ENCODE measurements at regions not wholly inside any gene's neighbourhood (a gene's known extent, or its start where the extent isn't known, plus 50 kb on each side); places are given as distances from the start of the nearest gene placed in this dataset.

DNA sequence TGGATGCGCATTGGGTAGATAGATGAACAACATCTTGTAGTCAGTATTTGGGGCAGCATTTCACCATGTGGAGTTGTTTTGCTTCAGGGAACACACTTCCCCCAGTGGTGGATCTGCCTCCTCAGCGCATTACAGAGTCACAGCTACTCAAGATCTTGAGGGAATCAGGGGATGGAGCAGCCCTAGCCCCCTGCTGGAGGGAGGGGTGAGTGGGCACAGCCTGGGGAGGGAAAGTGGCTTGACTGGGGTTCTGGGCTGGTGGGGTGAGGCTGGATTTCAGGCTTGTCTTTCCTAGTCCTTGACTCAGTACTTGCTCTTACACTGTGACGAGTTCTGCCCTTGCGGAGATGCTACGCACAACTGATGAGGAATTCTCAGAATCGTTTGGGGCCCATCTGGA lies 271.0 kb upstream of the HS6ST1 start:
- Mint-ChIP-seq H3K4me1 (ENCODE audit: low read depth) (peaks cover 16% of the 10 kb centered on the region), H3K27me3 (peaks cover 21% of the 10 kb centered on the region), H3K27ac (no peak overlapping the region), H3K4me3 (ENCODE audit: low read depth) (no peak overlapping the region), H3K36me3 (ENCODE audit: insufficient read depth) (no peaks in the 10 kb centered on the region), H3K9me3 (ENCODE audit: low read depth) (no peaks in the 10 kb centered on the region)
- DNase-seq (ENCODE audit: low spot score, unreplicated experiment) = no peak
- TF ChIP-seq, protein P1, sequence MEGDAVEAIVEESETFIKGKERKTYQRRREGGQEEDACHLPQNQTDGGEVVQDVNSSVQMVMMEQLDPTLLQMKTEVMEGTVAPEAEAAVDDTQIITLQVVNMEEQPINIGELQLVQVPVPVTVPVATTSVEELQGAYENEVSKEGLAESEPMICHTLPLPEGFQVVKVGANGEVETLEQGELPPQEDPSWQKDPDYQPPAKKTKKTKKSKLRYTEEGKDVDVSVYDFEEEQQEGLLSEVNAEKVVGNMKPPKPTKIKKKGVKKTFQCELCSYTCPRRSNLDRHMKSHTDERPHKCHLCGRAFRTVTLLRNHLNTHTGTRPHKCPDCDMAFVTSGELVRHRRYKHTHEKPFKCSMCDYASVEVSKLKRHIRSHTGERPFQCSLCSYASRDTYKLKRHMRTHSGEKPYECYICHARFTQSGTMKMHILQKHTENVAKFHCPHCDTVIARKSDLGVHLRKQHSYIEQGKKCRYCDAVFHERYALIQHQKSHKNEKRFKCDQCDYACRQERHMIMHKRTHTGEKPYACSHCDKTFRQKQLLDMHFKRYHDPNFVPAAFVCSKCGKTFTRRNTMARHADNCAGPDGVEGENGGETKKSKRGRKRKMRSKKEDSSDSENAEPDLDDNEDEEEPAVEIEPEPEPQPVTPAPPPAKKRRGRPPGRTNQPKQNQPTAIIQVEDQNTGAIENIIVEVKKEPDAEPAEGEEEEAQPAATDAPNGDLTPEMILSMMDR (IDR thresholded peaks at IDR 0.05; ENCODE audit: unreplicated experiment) = no peak

GRCh38 chr2:128590309-128591021 lies 271.8 kb upstream of the HS6ST1 start:
- peaks cover 21% of the 10 kb centered on the region for H3K27me3 Mint-ChIP-seq

GRCh38 chr2:128591022-128591860 lies 272.6 kb upstream of the HS6ST1 start:
- H3K27me3 Mint-ChIP-seq = peaks cover 21% of the 10 kb centered on the region
- peak overlapping the region; percentile 9 for H3K27ac Mint-ChIP-seq
- peaks cover 24% of the 10 kb centered on the region for H3K4me1 Mint-ChIP-seq (ENCODE audit: low read depth)
- H3K4me3 Mint-ChIP-seq (ENCODE audit: low read depth) = no peak overlapping the region
- TF ChIP-seq, protein P1 (IDR thresholded peaks at IDR 0.05; ENCODE audit: unreplicated experiment) = no peak
- no peaks in the 10 kb centered on the region for H3K36me3 Mint-ChIP-seq (ENCODE audit: insufficient read depth)
- no peaks in the 10 kb centered on the region for H3K9me3 Mint-ChIP-seq (ENCODE audit: low read depth)
- DNase-seq (ENCODE audit: low spot score, unreplicated experiment) = no peak

More at GRCh38 chr2:128590309-128591021, 271.8 kb upstream of the HS6ST1 start:
- TF ChIP-seq, protein P1 (IDR thresholded peaks at IDR 0.05; ENCODE audit: unreplicated experiment) = no peak
- Mint-ChIP-seq H3K36me3 (ENCODE audit: insufficient read depth) (no peaks in the 10 kb centered on the region), H3K27ac (no peak overlapping the region), H3K9me3 (ENCODE audit: low read depth) (no peaks in the 10 kb centered on the region), H3K4me1 (ENCODE audit: low read depth) (peaks cover 24% of the 10 kb centered on the region), H3K4me3 (ENCODE audit: low read depth) (no peak overlapping the region)
- no peak for DNase-seq (ENCODE audit: low spot score, unreplicated experiment)

DNA sequence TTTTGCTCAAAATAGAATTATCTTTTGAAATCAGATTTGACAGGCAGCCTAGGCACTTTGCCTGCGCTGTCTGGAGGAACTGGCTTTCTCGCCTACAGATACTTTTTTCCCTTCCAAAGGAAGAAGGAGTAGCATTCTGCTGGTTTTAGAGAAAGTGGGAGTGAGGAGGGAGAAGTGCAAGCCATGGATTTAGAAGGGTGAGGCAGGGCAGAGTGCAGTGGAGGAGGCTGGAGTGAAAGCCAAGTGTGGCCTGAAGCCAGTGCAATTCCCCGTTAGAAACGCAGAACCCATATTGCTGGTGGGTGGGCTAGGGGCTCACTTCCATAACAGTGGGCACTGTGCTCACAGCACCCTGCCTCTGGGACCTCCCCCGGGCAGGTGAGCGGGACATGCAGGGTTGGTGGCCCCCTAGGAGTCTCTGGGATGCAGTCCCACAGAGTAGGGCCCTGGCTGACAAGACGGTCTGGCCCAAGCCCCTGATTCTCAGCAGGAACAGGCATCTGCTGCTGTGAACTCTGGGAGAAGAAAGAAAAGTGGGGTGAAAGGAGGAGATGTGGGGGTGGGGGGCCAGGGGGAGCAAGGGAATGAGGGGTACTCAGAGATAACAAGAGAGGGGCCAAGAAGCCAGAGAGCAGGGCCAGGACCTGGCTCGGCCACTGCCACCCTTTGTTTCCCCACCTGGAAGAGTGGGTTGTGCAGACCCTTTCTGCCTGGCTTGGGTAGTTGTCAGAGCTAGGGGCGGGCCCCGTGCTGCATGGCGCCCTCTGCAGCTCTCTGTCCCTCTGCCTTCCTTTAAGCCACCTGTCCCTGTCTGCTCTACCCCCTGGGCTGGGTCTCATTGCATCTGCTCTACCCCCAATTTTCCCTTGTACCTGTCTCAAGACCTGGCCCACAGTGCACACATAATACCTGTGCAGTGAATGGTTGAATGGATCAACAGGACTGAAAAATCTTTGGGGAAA lies 273.5 kb upstream of the HS6ST1 start:
- H3K27ac Mint-ChIP-seq = peak overlapping the region; percentile 9
- TF ChIP-seq, protein P1 (IDR thresholded peaks at IDR 0.05; ENCODE audit: unreplicated experiment) = no peak
- DNase-seq (ENCODE audit: low spot score, unreplicated experiment) = no peak
- no peak overlapping the region for H3K4me3 Mint-ChIP-seq (ENCODE audit: low read depth)
- H3K36me3 Mint-ChIP-seq (ENCODE audit: insufficient read depth) = no peaks in the 10 kb centered on the region
- peaks cover 21% of the 10 kb centered on the region for H3K27me3 Mint-ChIP-seq
- H3K9me3 Mint-ChIP-seq (ENCODE audit: low read depth) = no peaks in the 10 kb centered on the region
- peaks cover 24% of the 10 kb centered on the region for H3K4me1 Mint-ChIP-seq (ENCODE audit: low read depth)

GRCh38 chr2:128593518-128593878 lies 274.8 kb upstream of the HS6ST1 start:
- H3K4me1 Mint-ChIP-seq (ENCODE audit: low read depth) = peaks cover 24% of the 10 kb centered on the region
- no peak overlapping the region for H3K4me3 Mint-ChIP-seq (ENCODE audit: low read depth)
- no peak overlapping the region for H3K27ac Mint-ChIP-seq
- H3K27me3 Mint-ChIP-seq = peaks cover 18% of the 10 kb centered on the region
- H3K36me3 Mint-ChIP-seq (ENCODE audit: insufficient read depth) = no peaks in the 10 kb centered on the region
- H3K9me3 Mint-ChIP-seq (ENCODE audit: low read depth) = no peaks in the 10 kb centered on the region
- no peak for DNase-seq (ENCODE audit: low spot score, unreplicated experiment)
- TF ChIP-seq, protein P1 (IDR thresholded peaks at IDR 0.05; ENCODE audit: unreplicated experiment) = no peak
